Stimulated activated CD4-positive, alpha-beta T cell treated with anti-CD3 and anti-CD28 coated beads, Interleukin-1b, Interleukin-23, amount 100 ng/mL, for 24 hours (primary cell): ENCODE measurements at regions not wholly inside any gene's neighbourhood (a gene's known extent, or its start where the extent isn't known, plus 50 kb on each side); places are given as distances from the start of the nearest gene placed in this dataset.

ENCODE experiments used
- DNase-seq, 4 experiments: peaks; one replicate each; pipeline ENCODE4 v3.0.0-alpha.2; 2020; ENCODE audit warnings: low read depth in 4 of 4, low spot score in 1 of 4

- DNase-seq, result no peak
Measured at GRCh38 chr13:29959086-29959485, 108.7 kb upstream of the UBL3 start.

GRCh38 chr13:29958476-29958875, 108.1 kb upstream of the UBL3 start:
- DNase-seq, result no peak

GRCh38 chr13:29957320-29957719, 106.9 kb upstream of the UBL3 start:
- DNase-seq, result no peak

GRCh38 chr13:29956853-29957252, 106.4 kb upstream of the UBL3 start:
- no peak for DNase-seq

GRCh38 chr13:29955137-29955650, 104.8 kb upstream of the UBL3 start:
- DNase-seq, result no peak

GRCh38 chr13:29954082-29955028, 103.9 kb upstream of the UBL3 start:
- no peak for DNase-seq

- no peak for DNase-seq
Measured at GRCh38 chr13:29953542-29953941, 103.1 kb upstream of the UBL3 start.

GRCh38 chr13:29952245-29952644, 101.8 kb upstream of the UBL3 start:
- no peak for DNase-seq

- DNase-seq, result no peak
Measured at GRCh38 chr13:29948791-29949190, 98.4 kb upstream of the UBL3 start.

GRCh38 chr13:29948244-29948643, 97.8 kb upstream of the UBL3 start:
- DNase-seq, result no peak

GRCh38 chr13:29947839-29948238, 97.4 kb upstream of the UBL3 start:
- DNase-seq, result no peak

GRCh38 chr13:29946093-29946492, 95.7 kb upstream of the UBL3 start:
- DNase-seq, result no peak

GRCh38 chr13:29943686-29944085, 93.3 kb upstream of the UBL3 start:
- no peak for DNase-seq

- no peak for DNase-seq
Measured at GRCh38 chr13:29943273-29943672, 92.9 kb upstream of the UBL3 start.

- DNase-seq, result no peak
Measured at GRCh38 chr13:29940715-29941114, 90.3 kb upstream of the UBL3 start.

GRCh38 chr13:29939158-29939557, 88.7 kb upstream of the UBL3 start:
- no peak for DNase-seq

- DNase-seq, result no peak
Measured at GRCh38 chr13:29937841-29938240, 87.4 kb upstream of the UBL3 start.

GRCh38 chr13:29937379-29937778, 87.0 kb upstream of the UBL3 start:
- no peak for DNase-seq

GRCh38 chr13:29936956-29937355, 86.5 kb upstream of the UBL3 start:
- no peak for DNase-seq

- DNase-seq, result no peak
Measured at GRCh38 chr13:29936051-29936813, 85.8 kb upstream of the UBL3 start.

GRCh38 chr13:29935309-29935981, 85.0 kb upstream of the UBL3 start:
- DNase-seq, result peak; percentile 16 to 63 (median 40)
